ENCODE measurements at regions not wholly inside any gene's neighbourhood (a gene's known extent, or its start where the extent isn't known, plus 50 kb on each side); places are given as distances from the start of the nearest gene placed in this dataset.
A peak's percentile ranks its signal among the peaks of the same experiment; 100 is the strongest.

GRCh38 chr4:38489924-38490639 is 173.9 kb upstream of the KLF3 start (continued):
- no peak for TF ChIP-seq ZNF574 (CRISPR knock-in tag; IDR thresholded peaks at IDR 0.05)
- TF ChIP-seq BCL6 (CRISPR knock-in tag; IDR thresholded peaks at IDR 0.05), result peak; percentile 16; the same call in 1 of the 2 replicates
- no peak for TF ChIP-seq REPIN1 (CRISPR knock-in tag; IDR thresholded peaks at IDR 0.05; ENCODE audit: borderline replicate concordance, low read depth)
- TF ChIP-seq FOXO1 (CRISPR knock-in tag; IDR thresholded peaks at IDR 0.05), result peak; percentile 31; the same call in 1 of the 2 replicates

- Histone ChIP-seq H3K4me1 (ENCODE audit: insufficient read depth, low read length) (peaks cover 63% of the 10 kb centered on the region), H3K79me2 (ENCODE audit: insufficient read depth, low read length) (no peaks in the 10 kb centered on the region), H3K27ac (ENCODE audit: extremely low read length, insufficient read depth, low read length) (peak overlapping the region; percentile 70), H3K9me3 (ENCODE audit: low read length) (no peaks in the 10 kb centered on the region), H3K27me3 (ENCODE audit: control insufficient read depth in 1 of 2, insufficient read depth in 2 of 2, low read length in 2 of 2) (no peaks in the 10 kb centered on the region), H3K36me3 (replicated peaks in 1 of 2; ENCODE audit: control insufficient read depth in 1 of 2, insufficient read depth in 2 of 2, low read length in 2 of 2) (no peaks in the 10 kb centered on the region), H3K9ac (ENCODE audit: insufficient read depth, low read depth, low read length) (peak overlapping the region; percentile 29; the same call in 1 of the 2 replicates), H3K4me3 (replicated peaks in 1 of 3; ENCODE audit: insufficient read depth in 1 of 3, low read depth in 2 of 3, low read length in 3 of 3) (peak overlapping the region in 1 of 3 experiments; percentile 21; a peak in 1 of 6 replicates), H2AFZ (ENCODE audit: low read length) (no peak overlapping the region), H4K20me1 (ENCODE audit: insufficient read depth, low read length) (no peaks in the 10 kb centered on the region), H3K4me2 (ENCODE audit: low read depth, low read length) (peak overlapping the region; percentile 67)
- ChIA-PET POLR2A (no interaction called here), CTCF (ENCODE audit: low intra/inter-chr PET ratio, low total read pairs) (no interaction called here)
- DNase-seq (ENCODE audit: low spot score) (peak; percentile 93), FAIRE-seq (peak; percentile 100), ATAC-seq (peak; percentile 95)
- WGBS (ENCODE audit: low lambda C conversion rate), result 2% methylated on average over 4 of the region's 4 CpGs
- in situ Hi-C loops (cut with HindIII; ENCODE audit: extremely low pct_ligation_motif_present, low pct_unique_long_range_greater_than_20kb) (no loop called here), intact Hi-C loops (cut with micrococcal nuclease; ENCODE audit: unreplicated experiment) (loop anchor here (5.0 kb wide), 1 partner anchor 186 kb away; no protein-coding TSS in a partner anchor)
- BruUV-seq (replicated peaks), result no TSS peak
- TF ChIP-seq, protein P1, sequence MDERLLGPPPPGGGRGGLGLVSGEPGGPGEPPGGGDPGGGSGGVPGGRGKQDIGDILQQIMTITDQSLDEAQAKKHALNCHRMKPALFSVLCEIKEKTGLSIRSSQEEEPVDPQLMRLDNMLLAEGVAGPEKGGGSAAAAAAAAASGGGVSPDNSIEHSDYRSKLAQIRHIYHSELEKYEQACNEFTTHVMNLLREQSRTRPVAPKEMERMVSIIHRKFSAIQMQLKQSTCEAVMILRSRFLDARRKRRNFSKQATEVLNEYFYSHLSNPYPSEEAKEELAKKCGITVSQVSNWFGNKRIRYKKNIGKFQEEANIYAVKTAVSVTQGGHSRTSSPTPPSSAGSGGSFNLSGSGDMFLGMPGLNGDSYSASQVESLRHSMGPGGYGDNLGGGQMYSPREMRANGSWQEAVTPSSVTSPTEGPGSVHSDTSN (CRISPR knock-in tag; IDR thresholded peaks at IDR 0.05), result no peak
- TF ChIP-seq ZNF615 (CRISPR knock-in tag; IDR thresholded peaks at IDR 0.05; ENCODE audit: borderline replicate concordance), result no peak
- no peak for TF ChIP-seq PCBP1 (IDR thresholded peaks at IDR 0.05; ENCODE audit: borderline replicate concordance, low read depth, low read length)
- TF ChIP-seq CCAR2 (optimal IDR thresholded peaks at IDR 0.05; ENCODE audit: low read depth, low read length), result no peak
- TF ChIP-seq ZNF296 (CRISPR knock-in tag; conservative IDR thresholded peaks at IDR 0.05), result no peak
- no peak for TF ChIP-seq ELF4 (CRISPR knock-in tag; IDR thresholded peaks at IDR 0.05; ENCODE audit: borderline replicate concordance)
- no peak for TF ChIP-seq RFXANK (CRISPR knock-in tag; IDR thresholded peaks at IDR 0.05)
- TF ChIP-seq, protein P2, sequence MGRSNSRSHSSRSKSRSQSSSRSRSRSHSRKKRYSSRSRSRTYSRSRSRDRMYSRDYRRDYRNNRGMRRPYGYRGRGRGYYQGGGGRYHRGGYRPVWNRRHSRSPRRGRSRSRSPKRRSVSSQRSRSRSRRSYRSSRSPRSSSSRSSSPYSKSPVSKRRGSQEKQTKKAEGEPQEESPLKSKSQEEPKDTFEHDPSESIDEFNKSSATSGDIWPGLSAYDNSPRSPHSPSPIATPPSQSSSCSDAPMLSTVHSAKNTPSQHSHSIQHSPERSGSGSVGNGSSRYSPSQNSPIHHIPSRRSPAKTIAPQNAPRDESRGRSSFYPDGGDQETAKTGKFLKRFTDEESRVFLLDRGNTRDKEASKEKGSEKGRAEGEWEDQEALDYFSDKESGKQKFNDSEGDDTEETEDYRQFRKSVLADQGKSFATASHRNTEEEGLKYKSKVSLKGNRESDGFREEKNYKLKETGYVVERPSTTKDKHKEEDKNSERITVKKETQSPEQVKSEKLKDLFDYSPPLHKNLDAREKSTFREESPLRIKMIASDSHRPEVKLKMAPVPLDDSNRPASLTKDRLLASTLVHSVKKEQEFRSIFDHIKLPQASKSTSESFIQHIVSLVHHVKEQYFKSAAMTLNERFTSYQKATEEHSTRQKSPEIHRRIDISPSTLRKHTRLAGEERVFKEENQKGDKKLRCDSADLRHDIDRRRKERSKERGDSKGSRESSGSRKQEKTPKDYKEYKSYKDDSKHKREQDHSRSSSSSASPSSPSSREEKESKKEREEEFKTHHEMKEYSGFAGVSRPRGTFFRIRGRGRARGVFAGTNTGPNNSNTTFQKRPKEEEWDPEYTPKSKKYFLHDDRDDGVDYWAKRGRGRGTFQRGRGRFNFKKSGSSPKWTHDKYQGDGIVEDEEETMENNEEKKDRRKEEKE (IDR thresholded peaks at IDR 0.05), result no peak
- no peak; the same call in 1 of the 2 replicates for TF ChIP-seq ZNF460 (CRISPR knock-in tag; IDR thresholded peaks at IDR 0.05; ENCODE audit: borderline replicate concordance)
- peak; percentile 83; the same call in 1 of the 2 replicates for TF ChIP-seq GFI1 (CRISPR knock-in tag; IDR thresholded peaks at IDR 0.05; ENCODE audit: borderline replicate concordance)
- TF ChIP-seq ZNF34 (CRISPR knock-in tag; IDR thresholded peaks at IDR 0.05; ENCODE audit: borderline replicate concordance), result peak; percentile 55; the same call in 1 of the 2 replicates
These were observed 173.1 kb upstream of the KLF3 start for GRCh38 chr4:38490753-38491446.
